ENCODE measurements at regions not wholly inside any gene's neighbourhood (a gene's known extent, or its start where the extent isn't known, plus 50 kb on each side); places are given as distances from the start of the nearest gene placed in this dataset.

- TF ChIP-seq PATZ1 (CRISPR knock-in tag; IDR thresholded peaks at IDR 0.05; ENCODE audit: borderline replicate concordance) (no peak), CREB5 (CRISPR knock-in tag; IDR thresholded peaks at IDR 0.05; ENCODE audit: low read depth) (no peak), POU6F1 (CRISPR knock-in tag; IDR thresholded peaks at IDR 0.05; ENCODE audit: borderline replicate concordance, low read depth) (no peak), ZFP30 (CRISPR knock-in tag; IDR thresholded peaks at IDR 0.05) (no peak), ZFP3 (CRISPR knock-in tag; IDR thresholded peaks at IDR 0.05) (no peak), ZC3H10 (CRISPR knock-in tag; IDR thresholded peaks at IDR 0.05) (no peak), TOX (CRISPR knock-in tag; IDR thresholded peaks at IDR 0.05; ENCODE audit: borderline replicate concordance) (no peak), CSRNP3 (CRISPR knock-in tag; IDR thresholded peaks at IDR 0.05) (no peak), ISL1 (CRISPR knock-in tag; IDR thresholded peaks at IDR 0.05) (no peak), ARNTL (CRISPR knock-in tag; IDR thresholded peaks at IDR 0.05; ENCODE audit: borderline replicate concordance, low read depth) (no peak), RARB (CRISPR knock-in tag; IDR thresholded peaks at IDR 0.05) (no peak), PPARA (CRISPR knock-in tag; IDR thresholded peaks at IDR 0.05; ENCODE audit: borderline replicate concordance) (no peak), ZNF70 (CRISPR knock-in tag; IDR thresholded peaks at IDR 0.05) (no peak)
Measured at GRCh38 chr16:48049847-48050246, 105.9 kb downstream of the ABCC12 start.

Data from SK-N-SH treated with all-trans-retinoic acid at 6 μM for 48 hours (cell line).